ENCODE measurements at regions not wholly inside any gene's neighbourhood (a gene's known extent, or its start where the extent isn't known, plus 50 kb on each side); places are given as distances from the start of the nearest gene placed in this dataset.

DNA sequence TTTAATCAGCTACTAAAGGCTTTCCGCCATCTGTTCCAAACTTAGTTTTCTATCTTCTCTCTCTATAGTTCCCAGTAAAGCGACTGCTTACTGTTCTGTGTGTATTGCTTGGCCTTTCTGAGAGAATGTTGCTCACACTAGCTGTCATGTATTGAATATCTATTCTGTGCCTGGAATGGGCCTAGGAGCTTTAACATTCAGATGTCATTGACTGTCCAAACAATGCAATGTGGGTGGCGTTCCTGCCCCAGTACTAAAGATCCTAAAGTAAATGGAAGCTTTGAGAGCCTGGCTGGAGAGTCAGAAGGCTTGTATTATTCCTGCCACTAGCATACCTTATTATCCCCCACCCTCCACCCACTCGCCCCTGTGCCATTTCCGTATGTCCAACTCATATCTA lies 163.5 kb downstream of the SDHAF3 start:
- TF ChIP-seq, protein P1, sequence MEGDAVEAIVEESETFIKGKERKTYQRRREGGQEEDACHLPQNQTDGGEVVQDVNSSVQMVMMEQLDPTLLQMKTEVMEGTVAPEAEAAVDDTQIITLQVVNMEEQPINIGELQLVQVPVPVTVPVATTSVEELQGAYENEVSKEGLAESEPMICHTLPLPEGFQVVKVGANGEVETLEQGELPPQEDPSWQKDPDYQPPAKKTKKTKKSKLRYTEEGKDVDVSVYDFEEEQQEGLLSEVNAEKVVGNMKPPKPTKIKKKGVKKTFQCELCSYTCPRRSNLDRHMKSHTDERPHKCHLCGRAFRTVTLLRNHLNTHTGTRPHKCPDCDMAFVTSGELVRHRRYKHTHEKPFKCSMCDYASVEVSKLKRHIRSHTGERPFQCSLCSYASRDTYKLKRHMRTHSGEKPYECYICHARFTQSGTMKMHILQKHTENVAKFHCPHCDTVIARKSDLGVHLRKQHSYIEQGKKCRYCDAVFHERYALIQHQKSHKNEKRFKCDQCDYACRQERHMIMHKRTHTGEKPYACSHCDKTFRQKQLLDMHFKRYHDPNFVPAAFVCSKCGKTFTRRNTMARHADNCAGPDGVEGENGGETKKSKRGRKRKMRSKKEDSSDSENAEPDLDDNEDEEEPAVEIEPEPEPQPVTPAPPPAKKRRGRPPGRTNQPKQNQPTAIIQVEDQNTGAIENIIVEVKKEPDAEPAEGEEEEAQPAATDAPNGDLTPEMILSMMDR (conservative IDR thresholded peaks at IDR 0.05; ENCODE audit: low read depth, low read length) = no peak
- TF ChIP-seq EZH2 (IDR thresholded peaks at IDR 0.05; ENCODE audit: borderline replicate concordance, low read depth, low read length, poor library complexity, severe bottlenecking) = no peak
